ENCODE measurements at regions not wholly inside any gene's neighbourhood (a gene's known extent, or its start where the extent isn't known, plus 50 kb on each side); places are given as distances from the start of the nearest gene placed in this dataset.

DNA sequence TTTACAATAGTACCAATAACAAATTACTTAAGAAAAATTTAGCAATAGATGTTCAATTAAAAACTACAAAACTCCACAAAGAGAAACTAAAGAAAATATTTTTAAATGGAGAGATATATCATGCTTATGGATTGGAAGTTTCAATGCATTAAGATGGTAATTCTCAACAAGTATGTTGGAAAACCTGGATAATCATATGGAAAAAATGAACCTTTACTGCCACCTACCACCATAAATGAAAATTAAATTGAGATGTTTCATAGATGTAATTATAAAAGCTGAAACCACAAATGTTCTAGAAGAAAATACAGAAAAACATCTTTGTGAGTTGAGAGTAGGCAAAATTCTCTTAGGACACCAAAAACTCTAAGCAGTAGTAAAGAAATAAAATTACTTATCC is 121.7 kb downstream of the ANKRD18B start:
- intact Hi-C loops (cut with micrococcal nuclease; ENCODE audit: unreplicated experiment) (no loop called here), in situ Hi-C loops (cut with HindIII; ENCODE audit: low pct_unique_long_range_greater_than_20kb, low sequenced_read_pairs) (no loop called here)
- no peaks in the 10 kb centered on the region for H3K4me1 ChIP-seq (ENCODE audit: control insufficient read depth, insufficient read depth, low read length)
- ATAC-seq (no peak), DNase-seq (ENCODE audit: low read depth, low spot score) (no peak)
- no peak overlapping the region for H3K27ac ChIP-seq (ENCODE audit: low read length)
- peaks cover 20% of the 10 kb centered on the region for H3K27me3 ChIP-seq (ENCODE audit: control insufficient read depth, insufficient read depth, low read length)
- CTCF ChIA-PET = interaction anchor here (1.2 kb wide), 1 partner anchor 21 kb away, joined by 3 read pairs; no protein-coding TSS in a partner anchor
- TF ChIP-seq SIN3A (IDR thresholded peaks at IDR 0.05; ENCODE audit: borderline replicate concordance, insufficient read depth, low read depth, low read length) (no peak), POLR2AphosphoS5 (IDR thresholded peaks at IDR 0.05; ENCODE audit: low read depth, low read length) (no peak), CTCF (IDR thresholded peaks at IDR 0.05) (no peak), TCF7L2 (IDR thresholded peaks at IDR 0.05; ENCODE audit: low read depth, low read length) (no peak)
- TF ChIP-seq, protein P1, sequence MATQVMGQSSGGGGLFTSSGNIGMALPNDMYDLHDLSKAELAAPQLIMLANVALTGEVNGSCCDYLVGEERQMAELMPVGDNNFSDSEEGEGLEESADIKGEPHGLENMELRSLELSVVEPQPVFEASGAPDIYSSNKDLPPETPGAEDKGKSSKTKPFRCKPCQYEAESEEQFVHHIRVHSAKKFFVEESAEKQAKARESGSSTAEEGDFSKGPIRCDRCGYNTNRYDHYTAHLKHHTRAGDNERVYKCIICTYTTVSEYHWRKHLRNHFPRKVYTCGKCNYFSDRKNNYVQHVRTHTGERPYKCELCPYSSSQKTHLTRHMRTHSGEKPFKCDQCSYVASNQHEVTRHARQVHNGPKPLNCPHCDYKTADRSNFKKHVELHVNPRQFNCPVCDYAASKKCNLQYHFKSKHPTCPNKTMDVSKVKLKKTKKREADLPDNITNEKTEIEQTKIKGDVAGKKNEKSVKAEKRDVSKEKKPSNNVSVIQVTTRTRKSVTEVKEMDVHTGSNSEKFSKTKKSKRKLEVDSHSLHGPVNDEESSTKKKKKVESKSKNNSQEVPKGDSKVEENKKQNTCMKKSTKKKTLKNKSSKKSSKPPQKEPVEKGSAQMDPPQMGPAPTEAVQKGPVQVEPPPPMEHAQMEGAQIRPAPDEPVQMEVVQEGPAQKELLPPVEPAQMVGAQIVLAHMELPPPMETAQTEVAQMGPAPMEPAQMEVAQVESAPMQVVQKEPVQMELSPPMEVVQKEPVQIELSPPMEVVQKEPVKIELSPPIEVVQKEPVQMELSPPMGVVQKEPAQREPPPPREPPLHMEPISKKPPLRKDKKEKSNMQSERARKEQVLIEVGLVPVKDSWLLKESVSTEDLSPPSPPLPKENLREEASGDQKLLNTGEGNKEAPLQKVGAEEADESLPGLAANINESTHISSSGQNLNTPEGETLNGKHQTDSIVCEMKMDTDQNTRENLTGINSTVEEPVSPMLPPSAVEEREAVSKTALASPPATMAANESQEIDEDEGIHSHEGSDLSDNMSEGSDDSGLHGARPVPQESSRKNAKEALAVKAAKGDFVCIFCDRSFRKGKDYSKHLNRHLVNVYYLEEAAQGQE (IDR thresholded peaks at IDR 0.05; ENCODE audit: insufficient read depth in 1 of 2, low read depth in 2 of 2, low read length in 1 of 2) = no peak
- H3K36me3 ChIP-seq (ENCODE audit: control insufficient read depth, insufficient read depth, low read length) = no peaks in the 10 kb centered on the region
- no TSS peak for BruUV-seq (replicated peaks)
- POLR2A ChIA-PET = no interaction called here
- no peak overlapping the region for H3K4me3 ChIP-seq (ENCODE audit: low read depth in 2 of 2, low read length in 2 of 2)
- no peaks in the 10 kb centered on the region for H3K9me3 ChIP-seq (ENCODE audit: control insufficient read depth, insufficient read depth, low read depth, low read length)

- Histone ChIP-seq H3K4me3 (ENCODE audit: low read depth in 2 of 2, low read length in 2 of 2) (no peak overlapping the region), H3K36me3 (ENCODE audit: control insufficient read depth, insufficient read depth, low read length) (no peaks in the 10 kb centered on the region), H3K4me1 (ENCODE audit: control insufficient read depth, insufficient read depth, low read length) (no peaks in the 10 kb centered on the region), H3K27ac (ENCODE audit: low read length) (no peak overlapping the region), H3K9me3 (ENCODE audit: control insufficient read depth, insufficient read depth, low read depth, low read length) (no peaks in the 10 kb centered on the region), H3K27me3 (ENCODE audit: control insufficient read depth, insufficient read depth, low read length) (peaks cover 26% of the 10 kb centered on the region)
- TF ChIP-seq SIN3A (IDR thresholded peaks at IDR 0.05; ENCODE audit: borderline replicate concordance, insufficient read depth, low read depth, low read length) = no peak
- TF ChIP-seq POLR2AphosphoS5 (IDR thresholded peaks at IDR 0.05; ENCODE audit: low read depth, low read length) = no peak
- ChIA-PET POLR2A (interaction anchor here (0.6 kb wide), 1 partner anchor 19 kb away, joined by 3 read pairs; no protein-coding TSS in a partner anchor), CTCF (interaction anchor here (0.6 kb wide), 1 partner anchor 20 kb away, joined by 4 read pairs; no protein-coding TSS in a partner anchor)
- ATAC-seq (no peak), DNase-seq (ENCODE audit: low read depth, low spot score) (no peak)
- intact Hi-C loops (cut with micrococcal nuclease; ENCODE audit: unreplicated experiment) = no loop called here
- in situ Hi-C loops (cut with HindIII; ENCODE audit: low pct_unique_long_range_greater_than_20kb, low sequenced_read_pairs) = no loop called here
- no TSS peak for BruUV-seq (replicated peaks)
These were observed 125.4 kb downstream of the ANKRD18B start for GRCh38 chr9:33649463-33649862.

DNA sequence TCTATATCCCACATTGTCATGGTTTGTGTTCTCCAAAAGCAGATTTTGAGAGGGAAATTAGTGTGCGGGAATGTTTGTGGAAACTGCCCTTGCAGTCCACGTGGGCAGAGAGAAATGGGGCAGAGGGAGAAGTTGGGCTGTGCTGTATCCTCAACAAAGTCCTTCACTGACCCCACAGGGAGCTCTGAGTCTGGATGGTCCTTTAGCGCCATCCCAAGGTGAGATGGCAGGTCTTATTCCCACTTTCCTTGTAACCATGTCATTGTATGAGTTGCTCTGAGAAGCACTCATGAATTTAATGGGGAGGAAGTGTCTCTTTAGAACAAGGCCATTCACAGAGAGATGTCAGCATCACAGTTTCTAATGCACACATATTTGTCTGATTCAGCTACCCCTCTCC is 127.1 kb downstream of the ANKRD18B start:
- TF ChIP-seq CTCF (IDR thresholded peaks at IDR 0.05) (no peak), TCF7L2 (IDR thresholded peaks at IDR 0.05; ENCODE audit: low read depth, low read length) (no peak), SIN3A (IDR thresholded peaks at IDR 0.05; ENCODE audit: borderline replicate concordance, insufficient read depth, low read depth, low read length) (no peak), POLR2AphosphoS5 (IDR thresholded peaks at IDR 0.05; ENCODE audit: low read depth, low read length) (no peak)
- TF ChIP-seq, protein P1 (IDR thresholded peaks at IDR 0.05; ENCODE audit: insufficient read depth in 1 of 2, low read depth in 2 of 2, low read length in 1 of 2) = no peak
- no TSS peak for BruUV-seq (replicated peaks)

More for the DNA sequence above, 127.1 kb downstream of the ANKRD18B start:
- CTCF ChIA-PET = no interaction called here
- no peak overlapping the region for H3K27ac ChIP-seq (ENCODE audit: low read length)
- no peak for DNase-seq (ENCODE audit: low read depth, low spot score)
- no peaks in the 10 kb centered on the region for H3K4me1 ChIP-seq (ENCODE audit: control insufficient read depth, insufficient read depth, low read length)
- ATAC-seq = no peak
- H3K27me3 ChIP-seq (ENCODE audit: control insufficient read depth, insufficient read depth, low read length) = peaks cover 21% of the 10 kb centered on the region
- in situ Hi-C loops (cut with HindIII; ENCODE audit: low pct_unique_long_range_greater_than_20kb, low sequenced_read_pairs) = no loop called here
- POLR2A ChIA-PET = no interaction called here
- H3K9me3 ChIP-seq (ENCODE audit: control insufficient read depth, insufficient read depth, low read depth, low read length) = no peaks in the 10 kb centered on the region
- H3K4me3 ChIP-seq (ENCODE audit: low read depth in 2 of 2, low read length in 2 of 2) = no peak overlapping the region
- no peaks in the 10 kb centered on the region for H3K36me3 ChIP-seq (ENCODE audit: control insufficient read depth, insufficient read depth, low read length)
- intact Hi-C loops (cut with micrococcal nuclease; ENCODE audit: unreplicated experiment) = no loop called here

Measured in Panc1 (cell line).